GM21529 (cell line): ENCODE measurements at regions not wholly inside any gene's neighbourhood (a gene's known extent, or its start where the extent isn't known, plus 50 kb on each side); places are given as distances from the start of the nearest gene placed in this dataset.
"Not testable (repeated sequence)": the region's sequence is repeated elsewhere in the genome, so short reads cannot be mapped to it uniquely, and the experiment has no call there.

Experiments used
- ATAC-seq: cut with Tn5 transposase; IDR thresholded peaks from one replicate; pipeline ENCODE4 v1.9.1; 2021; ENCODE audit not compliant: unreplicated experiment

- no peak for ATAC-seq
These were observed 1362.2 kb downstream of the OLFM4 start for GRCh38 chr13:54390841-54391240.

GRCh38 chr13:54394085-54394700, 1365.6 kb downstream of the OLFM4 start:
- ATAC-seq, result no peak

- ATAC-seq, result no peak
These were observed 1366.3 kb downstream of the OLFM4 start for GRCh38 chr13:54394908-54395307.

- no peak for ATAC-seq
These were observed 1373.9 kb downstream of the OLFM4 start for GRCh38 chr13:54402495-54402894.

- ATAC-seq, result no peak
These were observed 1387.2 kb downstream of the OLFM4 start for GRCh38 chr13:54415753-54416366.

- not testable (repeated sequence) for ATAC-seq
These were observed 1394.3 kb downstream of the OLFM4 start for GRCh38 chr13:54422946-54423345.

- ATAC-seq, result no peak
These were observed 1395.7 kb downstream of the OLFM4 start for GRCh38 chr13:54424344-54424743.

GRCh38 chr13:54433493-54434206, 1405.0 kb downstream of the OLFM4 start:
- no peak for ATAC-seq

- ATAC-seq, result not testable (repeated sequence)
These were observed 1412.3 kb downstream of the OLFM4 start for GRCh38 chr13:54440853-54441400.

GRCh38 chr13:54445453-54445852, 1416.8 kb downstream of the OLFM4 start:
- no peak for ATAC-seq

- ATAC-seq, result no peak
These were observed 1417.3 kb downstream of the OLFM4 start for GRCh38 chr13:54445865-54446264.

GRCh38 chr13:54449922-54450321, 1421.3 kb downstream of the OLFM4 start:
- ATAC-seq, result no peak

GRCh38 chr13:54484166-54484565, 1455.6 kb downstream of the OLFM4 start:
- no peak for ATAC-seq

- no peak for ATAC-seq
These were observed 1458.0 kb downstream of the OLFM4 start for GRCh38 chr13:54486421-54487166.

- no peak for ATAC-seq
These were observed 1460.7 kb downstream of the OLFM4 start for GRCh38 chr13:54489359-54489758.

- ATAC-seq, result no peak
These were observed 1464.4 kb downstream of the OLFM4 start for GRCh38 chr13:54492995-54493394.

- no peak for ATAC-seq
These were observed 1482.8 kb downstream of the OLFM4 start for GRCh38 chr13:54511366-54511765.

- no peak for ATAC-seq
These were observed 1484.6 kb downstream of the OLFM4 start for GRCh38 chr13:54513254-54513653.

GRCh38 chr13:54536112-54536511, 1507.5 kb downstream of the OLFM4 start:
- no peak for ATAC-seq

- no peak for ATAC-seq
These were observed 1534.7 kb downstream of the OLFM4 start for GRCh38 chr13:54563286-54563685.

GRCh38 chr13:54572037-54572436, 1543.4 kb downstream of the OLFM4 start:
- ATAC-seq, result not testable (repeated sequence)
